IPS-18a (cell line): ENCODE measurements at regions not wholly inside any gene's neighbourhood (a gene's known extent, or its start where the extent isn't known, plus 50 kb on each side); places are given as distances from the start of the nearest gene placed in this dataset.

Experiments
- H3K27ac ChIP-seq: one replicate; pipeline ENCODE4 v1.5.1; 2013; ENCODE audit warnings: low read length
- H3K27me3 ChIP-seq: one replicate; pipeline ENCODE4 v1.6.1; 2013; ENCODE audit warnings: mild to moderate bottlenecking, low read length; ENCODE audit not compliant: control insufficient read depth, insufficient read depth
- H3K36me3 ChIP-seq: one replicate; pipeline ENCODE4 v1.6.1; 2013; ENCODE audit warnings: low read depth, low read length; ENCODE audit not compliant: control insufficient read depth
- H3K4me1 ChIP-seq: one replicate; pipeline ENCODE4 v1.6.1; 2013; ENCODE audit warnings: low read depth, low read length; ENCODE audit not compliant: control insufficient read depth
- H3K4me3 ChIP-seq: one replicate; pipeline ENCODE4 v1.5.1; 2013; ENCODE audit warnings: low read length
- H3K9ac ChIP-seq: one replicate; pipeline ENCODE4 v1.6.1; 2013; ENCODE audit warnings: mild to moderate bottlenecking, low read length, moderate library complexity
- H3K9me3 ChIP-seq: one replicate; pipeline ENCODE4 v1.6.1; 2013; ENCODE audit warnings: low read depth, low read length; ENCODE audit not compliant: control insufficient read depth

DNA sequence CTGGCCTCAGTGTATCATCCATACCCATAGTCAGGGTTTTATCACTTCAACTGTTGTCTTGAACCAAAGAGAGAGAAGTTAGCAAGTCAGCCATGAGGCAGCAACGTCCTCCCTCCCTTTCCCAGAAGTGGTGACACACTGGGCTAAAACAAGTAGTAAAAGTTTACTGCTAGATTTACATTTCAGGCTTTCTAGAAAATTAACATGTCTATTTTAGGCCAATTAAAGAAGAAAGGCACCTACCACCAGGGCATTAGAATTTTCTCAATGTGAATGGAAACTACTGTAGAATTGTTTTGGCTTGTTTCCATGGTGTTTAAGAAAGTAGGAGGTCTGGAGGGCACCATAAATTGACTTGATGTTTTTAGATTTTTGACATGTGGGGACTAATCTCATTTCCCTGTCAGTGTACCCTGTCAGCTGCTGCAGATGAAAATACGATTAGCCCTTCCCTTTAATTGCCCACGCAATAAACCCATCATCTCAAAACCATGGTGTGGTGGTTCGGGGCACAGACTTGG, 121.8 kb upstream of the ELL2 start:
- H3K4me3 ChIP-seq, result peak overlapping the region; percentile 36
- H3K9me3 ChIP-seq, result no peaks in the 10 kb centered on the region
- H3K27ac ChIP-seq, result peak overlapping the region; percentile 70
- H3K36me3 ChIP-seq, result no peaks in the 10 kb centered on the region
- H3K4me1 ChIP-seq, result peaks cover 37% of the 10 kb centered on the region
- H3K27me3 ChIP-seq, result no peaks in the 10 kb centered on the region
- H3K9ac ChIP-seq, result peak overlapping the region; percentile 33

DNA sequence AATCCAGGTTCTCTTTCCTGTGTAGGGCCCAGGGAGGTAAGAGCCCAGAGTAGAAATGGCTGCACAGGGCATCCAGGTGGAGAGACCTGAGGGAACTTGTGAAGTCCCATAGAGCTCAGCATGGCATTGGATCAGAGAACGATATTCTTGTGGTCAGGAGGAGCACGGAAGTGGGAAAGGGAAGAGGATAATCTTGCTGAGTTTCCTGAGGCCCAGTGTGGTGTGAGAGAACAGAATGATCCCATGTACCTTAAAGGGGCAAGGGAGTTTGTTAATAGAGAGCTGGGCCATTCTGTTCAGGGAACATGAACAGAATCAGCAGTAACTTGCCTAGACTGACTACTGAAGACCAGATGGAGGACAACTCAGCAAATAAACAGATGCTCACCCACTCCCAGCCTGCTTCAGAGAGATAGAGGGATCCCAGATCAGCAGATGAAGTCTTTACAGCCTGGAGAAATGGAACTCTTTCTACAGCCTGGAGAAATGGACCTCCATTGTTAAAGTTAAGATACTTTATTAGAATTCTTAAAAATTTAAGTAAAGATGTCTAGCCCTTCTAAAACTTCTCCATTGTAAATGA, 119.7 kb upstream of the ELL2 start:
- Histone ChIP-seq H3K36me3 (no peaks in the 10 kb centered on the region), H3K4me3 (no peak overlapping the region), H3K27me3 (no peaks in the 10 kb centered on the region), H3K4me1 (peaks cover 27% of the 10 kb centered on the region), H3K27ac (no peak overlapping the region), H3K9me3 (no peaks in the 10 kb centered on the region), H3K9ac (no peak overlapping the region)

DNA sequence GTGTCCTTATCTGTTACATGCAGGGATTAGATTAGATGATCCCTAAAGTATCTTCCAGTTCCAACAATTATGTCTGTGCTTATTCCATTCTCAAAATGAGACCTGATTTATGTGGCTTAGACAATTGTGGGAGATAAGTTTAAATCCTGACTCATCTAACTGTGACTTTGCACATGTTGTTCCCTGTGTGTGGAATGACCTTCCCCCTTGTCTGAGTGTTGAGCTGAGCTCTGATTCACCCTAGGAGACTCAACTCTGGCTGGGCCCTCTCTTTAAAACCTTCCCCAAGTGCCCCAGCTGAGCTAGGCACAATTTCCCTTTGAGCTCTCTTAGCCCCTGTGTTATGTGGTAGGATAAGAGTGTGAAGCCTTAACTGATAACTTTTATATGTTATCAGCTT, 118.9 kb upstream of the ELL2 start:
- H3K4me3 ChIP-seq, result no peak overlapping the region
- H3K36me3 ChIP-seq, result no peaks in the 10 kb centered on the region
- no peaks in the 10 kb centered on the region for H3K27me3 ChIP-seq
- no peak overlapping the region for H3K9ac ChIP-seq
- H3K4me1 ChIP-seq, result peaks cover 27% of the 10 kb centered on the region
- no peak overlapping the region for H3K27ac ChIP-seq
- no peaks in the 10 kb centered on the region for H3K9me3 ChIP-seq

DNA sequence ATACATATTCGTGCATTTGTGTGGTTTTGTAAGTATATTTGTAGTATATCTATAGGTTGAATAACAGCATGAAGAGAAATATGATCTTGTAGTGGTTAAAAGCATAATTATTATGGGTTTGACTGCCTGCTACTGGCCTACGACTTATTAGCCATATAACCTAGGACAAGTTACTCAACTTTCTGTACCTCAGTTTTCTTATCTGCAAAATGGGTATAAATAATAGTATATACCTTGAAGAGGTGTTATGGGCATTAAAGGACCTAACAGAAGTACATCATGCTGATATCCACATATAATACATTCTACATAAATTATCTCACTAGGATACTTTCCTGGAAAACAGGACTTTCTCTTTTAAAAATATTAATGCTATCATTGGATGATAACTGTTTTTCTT, 118.3 kb upstream of the ELL2 start:
- H3K4me1 ChIP-seq, result peaks cover 25% of the 10 kb centered on the region
- no peak overlapping the region for H3K27ac ChIP-seq
- H3K9ac ChIP-seq, result no peak overlapping the region
- H3K27me3 ChIP-seq, result no peaks in the 10 kb centered on the region
- H3K9me3 ChIP-seq, result no peaks in the 10 kb centered on the region
- no peaks in the 10 kb centered on the region for H3K36me3 ChIP-seq
- H3K4me3 ChIP-seq, result no peak overlapping the region

DNA sequence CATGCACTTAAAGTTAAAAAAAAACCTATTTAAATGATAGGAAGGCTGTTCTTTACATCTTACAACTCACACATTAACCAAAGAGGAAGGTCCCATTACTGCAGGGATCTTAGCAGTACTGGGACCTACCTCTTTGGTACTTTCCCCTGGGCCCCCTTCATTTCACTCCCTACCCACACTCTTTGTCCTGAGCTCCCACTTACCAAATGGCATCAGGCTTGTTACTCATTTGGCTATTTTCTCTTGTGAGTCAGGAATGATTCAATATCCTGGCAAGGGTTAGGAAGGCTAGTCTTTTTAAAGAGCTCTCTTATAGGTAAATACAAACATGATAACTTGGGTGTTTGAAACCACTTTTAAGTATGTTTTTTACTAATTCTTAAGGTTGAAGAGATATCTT, 117.4 kb upstream of the ELL2 start:
- H3K27me3 ChIP-seq, result no peaks in the 10 kb centered on the region
- peaks cover 16% of the 10 kb centered on the region for H3K4me1 ChIP-seq
- H3K36me3 ChIP-seq, result no peaks in the 10 kb centered on the region
- H3K9ac ChIP-seq, result no peak overlapping the region
- H3K4me3 ChIP-seq, result no peak overlapping the region
- H3K27ac ChIP-seq, result no peak overlapping the region
- no peaks in the 10 kb centered on the region for H3K9me3 ChIP-seq

DNA sequence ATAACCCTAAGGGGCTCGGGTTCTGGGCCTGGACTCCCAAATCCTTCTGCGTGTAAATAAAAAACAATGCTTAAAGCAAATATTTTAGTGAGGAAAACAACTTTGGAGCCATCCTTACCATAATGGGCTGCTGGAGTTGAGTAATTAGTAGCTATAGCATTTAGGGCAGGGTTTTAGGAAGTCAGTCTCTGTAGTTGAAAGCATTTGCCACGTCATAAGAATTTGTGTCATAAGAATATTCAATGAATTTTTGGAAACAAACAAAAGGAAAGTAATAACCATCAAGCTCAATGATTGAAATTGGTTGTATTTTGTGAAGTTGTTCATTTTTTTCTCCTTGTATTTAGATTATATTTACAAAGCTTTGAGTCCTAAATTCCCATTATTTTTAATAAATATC, 114.8 kb upstream of the ELL2 start:
- Histone ChIP-seq H3K36me3 (no peaks in the 10 kb centered on the region), H3K27ac (no peak overlapping the region), H3K4me1 (no peaks in the 10 kb centered on the region), H3K27me3 (no peaks in the 10 kb centered on the region), H3K9ac (no peak overlapping the region), H3K4me3 (no peak overlapping the region), H3K9me3 (no peaks in the 10 kb centered on the region)

DNA sequence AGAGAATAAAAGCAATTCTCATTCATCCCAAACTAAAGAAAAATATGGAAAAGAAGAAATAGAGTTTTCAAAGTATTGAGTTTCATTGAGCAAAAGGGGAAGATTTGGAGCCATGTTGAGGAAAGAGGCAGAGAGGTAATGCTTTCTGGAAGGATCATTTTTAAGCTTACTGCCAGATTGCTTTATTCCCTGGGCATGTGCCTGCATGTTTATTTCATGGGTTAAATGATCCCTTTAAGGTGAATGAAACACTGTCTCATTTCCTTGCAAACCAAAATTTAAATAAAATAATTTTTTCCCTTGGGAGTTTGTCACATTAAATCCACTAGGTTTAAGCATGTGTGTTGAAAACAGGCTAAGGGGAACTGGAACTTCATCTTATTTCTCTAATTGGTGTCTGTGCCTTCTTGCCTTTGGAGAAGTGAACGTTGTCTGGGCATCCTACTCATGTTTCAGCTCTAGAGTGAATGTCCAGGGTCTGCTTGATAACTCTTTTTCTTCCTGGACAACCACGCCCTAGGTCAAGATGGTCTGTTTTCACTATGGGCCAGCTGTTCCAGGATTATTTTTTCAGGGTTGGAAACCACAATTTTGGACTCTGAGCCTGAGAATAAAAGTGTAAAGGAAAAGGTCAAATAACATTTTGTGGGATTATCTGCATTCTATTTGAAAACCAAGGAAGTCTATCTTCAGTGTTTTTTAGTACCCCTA, 114.1 kb upstream of the ELL2 start:
- Histone ChIP-seq H3K36me3 (no peaks in the 10 kb centered on the region), H3K4me1 (no peaks in the 10 kb centered on the region), H3K27me3 (no peaks in the 10 kb centered on the region), H3K9ac (no peak overlapping the region), H3K4me3 (no peak overlapping the region), H3K9me3 (no peaks in the 10 kb centered on the region), H3K27ac (no peak overlapping the region)

DNA sequence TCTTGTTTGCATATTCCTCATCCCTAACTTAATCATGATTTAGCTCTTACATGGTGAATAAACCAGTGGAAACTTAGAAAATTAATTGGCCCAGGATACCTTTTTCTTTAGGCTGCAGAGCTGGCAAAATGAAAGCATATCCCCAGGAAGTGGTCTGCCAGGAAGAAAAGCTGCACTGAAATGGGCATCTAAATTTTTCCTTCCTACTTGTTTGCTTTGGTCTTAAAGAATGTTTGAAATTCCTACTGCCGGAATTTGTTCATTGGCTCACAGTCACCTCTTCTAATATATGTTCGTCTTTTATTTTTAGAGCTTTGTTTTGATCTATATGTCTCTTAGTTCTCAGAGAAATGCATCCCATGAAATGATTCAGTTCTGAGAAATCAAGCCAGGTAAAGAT, 113.2 kb upstream of the ELL2 start:
- H3K27ac ChIP-seq, result no peak overlapping the region
- no peak overlapping the region for H3K4me3 ChIP-seq
- H3K27me3 ChIP-seq, result no peaks in the 10 kb centered on the region
- no peaks in the 10 kb centered on the region for H3K4me1 ChIP-seq
- H3K9me3 ChIP-seq, result no peaks in the 10 kb centered on the region
- no peak overlapping the region for H3K9ac ChIP-seq
- H3K36me3 ChIP-seq, result no peaks in the 10 kb centered on the region

DNA sequence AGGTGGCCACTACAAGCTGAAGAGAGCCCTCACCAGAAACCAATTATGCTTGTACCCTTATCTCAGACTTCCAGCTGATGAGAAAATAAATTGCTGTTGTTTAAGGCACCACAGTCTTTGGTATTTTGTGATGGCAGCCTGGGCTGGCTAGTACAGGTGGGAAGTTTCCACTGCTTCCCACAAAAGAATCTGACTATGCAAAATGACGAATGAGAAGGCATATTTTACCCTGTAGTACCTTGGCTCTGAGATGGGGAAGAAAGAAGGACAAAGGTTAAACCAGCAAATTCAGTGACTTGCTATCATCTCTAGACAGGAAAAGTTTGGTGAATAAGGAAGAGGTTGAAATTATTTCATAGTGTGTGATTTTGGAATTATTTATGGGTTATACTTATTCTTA, 112.8 kb upstream of the ELL2 start:
- no peak overlapping the region for H3K27ac ChIP-seq
- no peak overlapping the region for H3K9ac ChIP-seq
- H3K27me3 ChIP-seq, result no peaks in the 10 kb centered on the region
- no peak overlapping the region for H3K4me3 ChIP-seq
- H3K4me1 ChIP-seq, result no peaks in the 10 kb centered on the region
- no peaks in the 10 kb centered on the region for H3K9me3 ChIP-seq
- H3K36me3 ChIP-seq, result no peaks in the 10 kb centered on the region

DNA sequence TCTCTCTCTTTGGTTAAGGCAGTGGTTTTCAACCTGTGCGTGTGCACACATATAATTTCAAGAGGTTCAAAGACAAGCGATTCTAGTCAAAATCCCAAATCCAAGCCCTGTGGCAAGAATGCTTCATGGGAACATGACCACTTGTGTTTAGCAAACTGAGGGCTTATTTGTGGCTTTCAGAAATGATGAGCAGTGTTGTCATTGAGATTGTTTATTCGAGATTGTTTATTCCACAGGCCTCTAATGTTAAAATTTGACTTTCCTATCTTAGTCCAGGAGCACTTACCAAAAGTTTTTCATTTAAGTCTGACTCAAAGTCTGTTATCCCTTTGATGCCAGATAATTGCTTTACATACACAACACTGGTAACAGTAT, 111.1 kb upstream of the ELL2 start:
- H3K36me3 ChIP-seq, result no peaks in the 10 kb centered on the region
- H3K4me1 ChIP-seq, result no peaks in the 10 kb centered on the region
- no peaks in the 10 kb centered on the region for H3K27me3 ChIP-seq
- no peaks in the 10 kb centered on the region for H3K9me3 ChIP-seq
- H3K4me3 ChIP-seq, result no peak overlapping the region
- no peak overlapping the region for H3K9ac ChIP-seq
- no peak overlapping the region for H3K27ac ChIP-seq

DNA sequence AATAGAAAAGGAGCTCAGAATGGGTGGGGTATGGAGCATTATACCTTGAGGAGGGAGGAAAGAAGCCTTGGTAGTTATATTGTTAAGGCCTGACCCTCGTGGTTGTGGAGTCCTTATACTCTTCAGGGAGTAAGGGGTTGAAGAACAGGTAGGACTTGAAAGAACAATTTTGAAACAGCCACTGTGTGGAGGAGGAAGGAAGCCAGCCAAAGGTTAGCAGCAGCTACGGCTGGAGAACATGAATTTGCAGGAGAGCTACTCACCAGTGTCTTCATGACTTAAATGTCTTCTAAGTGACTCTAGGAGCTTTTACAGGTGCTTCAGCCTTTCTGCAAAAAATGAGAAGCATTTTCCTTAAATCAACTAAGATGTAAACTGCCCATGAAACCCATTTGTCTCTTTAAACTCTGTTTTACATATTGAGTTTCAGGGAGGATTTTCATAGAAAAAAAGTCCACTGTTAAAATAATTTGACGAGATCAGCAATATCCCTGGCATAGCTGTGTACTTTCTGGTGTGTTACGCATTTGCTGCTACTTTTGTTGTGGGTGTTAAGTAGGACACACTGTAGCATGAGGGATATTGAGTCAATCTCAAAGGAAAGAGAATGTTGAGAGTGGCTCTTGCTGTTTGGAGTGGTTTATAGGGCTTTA, 110.6 kb upstream of the ELL2 start:
- no peak overlapping the region for H3K27ac ChIP-seq
- no peak overlapping the region for H3K9ac ChIP-seq
- no peaks in the 10 kb centered on the region for H3K27me3 ChIP-seq
- no peaks in the 10 kb centered on the region for H3K4me1 ChIP-seq
- H3K9me3 ChIP-seq, result no peaks in the 10 kb centered on the region
- H3K36me3 ChIP-seq, result no peaks in the 10 kb centered on the region
- no peak overlapping the region for H3K4me3 ChIP-seq
